Colonic mucosa (tissue), 4 donors: ENCODE measurements at regions not wholly inside any gene's neighbourhood (a gene's known extent, or its start where the extent isn't known, plus 50 kb on each side); places are given as distances from the start of the nearest gene placed in this dataset.

ENCODE experiments used
- DNase-seq: peaks from one replicate; pipeline ENCODE4 v3.0.0-alpha.2; 2020
- H3K27ac ChIP-seq: fragments of 200-600 bp; one replicate; pipeline ENCODE4 v1.8.0; 2021
- H3K27me3 ChIP-seq: fragments of 200-600 bp; one replicate; pipeline ENCODE4 v1.8.0; 2021
- H3K36me3 ChIP-seq: fragments of 200-600 bp; one replicate; pipeline ENCODE4 v1.8.0; 2021
- H3K4me1 ChIP-seq: fragments of 200-600 bp; one replicate; pipeline ENCODE4 v1.8.0; 2021; ENCODE audit warnings: mild to moderate bottlenecking
- H3K4me3 ChIP-seq: fragments of 200-600 bp; one replicate; pipeline ENCODE4 v1.8.0; 2021
- H3K9ac ChIP-seq, 2 donors: one replicate each; pipeline ENCODE4 v1.7.0; 2013; ENCODE audit warnings: control low read depth in 2 of 2, low read depth in 2 of 2, low read length in 2 of 2
- H3K9me3 ChIP-seq: fragments of 200-600 bp; one replicate; pipeline ENCODE4 v1.8.0; 2021
- intact Hi-C: fragments of 100-400 bp; cut with DNase I; formaldehyde crosslinking; loops from one replicate; pipeline ENCODE4 v1.14.1; 2022
- TF ChIP-seq, protein P1 (sequence below): fragments of 200-600 bp; IDR thresholded peaks from one replicate; pipeline ENCODE4 v1.8.0; 2022; ENCODE audit warnings: antibody characterized with exemption, mild to moderate bottlenecking
- donor health status: healthy.
- donor health status: DM: no; HTN: no; CAD: no.
- donor health status: DM: no; HTN: no; CAD: no.

DNA sequence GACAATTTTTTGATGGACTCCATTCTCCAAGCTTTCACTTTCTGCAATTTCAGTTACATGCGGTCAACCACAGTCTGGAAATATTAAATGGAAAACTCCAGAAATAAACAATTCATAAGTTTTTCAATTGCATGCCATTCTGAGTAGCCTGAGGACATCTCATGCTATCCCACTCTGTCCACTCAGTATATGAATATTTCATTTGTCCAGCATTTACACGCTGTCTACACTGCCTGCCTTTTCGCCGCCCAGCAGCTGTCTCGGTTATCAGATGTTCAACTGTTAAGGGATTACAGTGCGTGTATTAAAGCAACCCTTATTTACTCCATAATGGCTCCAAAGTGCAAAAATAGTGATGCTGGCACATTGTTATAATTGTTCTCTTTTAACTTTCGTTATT is 116.3 kb downstream of the ADSS2 start:
- DNase-seq, result no peak
- TF ChIP-seq, protein P1, sequence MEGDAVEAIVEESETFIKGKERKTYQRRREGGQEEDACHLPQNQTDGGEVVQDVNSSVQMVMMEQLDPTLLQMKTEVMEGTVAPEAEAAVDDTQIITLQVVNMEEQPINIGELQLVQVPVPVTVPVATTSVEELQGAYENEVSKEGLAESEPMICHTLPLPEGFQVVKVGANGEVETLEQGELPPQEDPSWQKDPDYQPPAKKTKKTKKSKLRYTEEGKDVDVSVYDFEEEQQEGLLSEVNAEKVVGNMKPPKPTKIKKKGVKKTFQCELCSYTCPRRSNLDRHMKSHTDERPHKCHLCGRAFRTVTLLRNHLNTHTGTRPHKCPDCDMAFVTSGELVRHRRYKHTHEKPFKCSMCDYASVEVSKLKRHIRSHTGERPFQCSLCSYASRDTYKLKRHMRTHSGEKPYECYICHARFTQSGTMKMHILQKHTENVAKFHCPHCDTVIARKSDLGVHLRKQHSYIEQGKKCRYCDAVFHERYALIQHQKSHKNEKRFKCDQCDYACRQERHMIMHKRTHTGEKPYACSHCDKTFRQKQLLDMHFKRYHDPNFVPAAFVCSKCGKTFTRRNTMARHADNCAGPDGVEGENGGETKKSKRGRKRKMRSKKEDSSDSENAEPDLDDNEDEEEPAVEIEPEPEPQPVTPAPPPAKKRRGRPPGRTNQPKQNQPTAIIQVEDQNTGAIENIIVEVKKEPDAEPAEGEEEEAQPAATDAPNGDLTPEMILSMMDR, result no peak
- Histone ChIP-seq H3K27ac (no peak overlapping the region), H3K9me3 (no peaks in the 10 kb centered on the region), H3K36me3 (no peaks in the 10 kb centered on the region), H3K4me3 (no peak overlapping the region), H3K27me3 (no peaks in the 10 kb centered on the region), H3K9ac (no peak overlapping the region), H3K4me1 (no peaks in the 10 kb centered on the region)
- intact Hi-C loops, result no loop called here

DNA sequence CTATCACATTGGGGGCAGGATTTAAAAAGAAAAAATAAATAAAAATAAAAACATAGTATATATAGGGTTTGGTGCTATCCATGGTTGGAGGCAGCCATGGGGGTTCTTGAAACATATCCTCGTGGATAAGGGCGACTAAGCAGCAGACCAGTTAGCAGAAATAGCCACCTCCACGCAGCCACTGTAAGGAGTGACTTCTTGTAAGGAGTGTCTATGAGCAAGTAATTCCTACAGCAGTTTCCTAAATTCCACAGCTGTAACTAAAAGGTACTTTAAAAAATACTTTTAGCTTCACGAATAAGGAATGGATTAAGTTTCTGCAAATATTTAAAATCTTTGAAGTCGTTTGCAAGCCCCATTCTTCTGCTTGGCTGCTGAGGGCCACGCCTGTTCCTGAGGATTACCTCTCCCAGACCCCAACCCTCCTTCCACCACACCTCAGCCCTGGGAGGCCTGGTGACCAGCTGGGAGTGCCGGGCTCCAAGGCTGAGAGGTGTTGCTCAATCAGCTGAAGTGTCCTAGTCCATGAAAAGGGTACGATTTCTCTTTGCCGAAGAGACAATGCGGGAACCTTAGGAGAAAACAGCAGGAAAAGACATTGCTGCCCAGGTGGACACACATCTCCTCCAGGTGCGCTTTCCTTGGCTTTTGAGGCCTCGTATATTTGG is 115.3 kb downstream of the ADSS2 start:
- Histone ChIP-seq H3K4me1 (no peaks in the 10 kb centered on the region), H3K27me3 (no peaks in the 10 kb centered on the region), H3K36me3 (no peaks in the 10 kb centered on the region), H3K9ac (no peak overlapping the region), H3K27ac (no peak overlapping the region), H3K9me3 (no peaks in the 10 kb centered on the region), H3K4me3 (no peak overlapping the region)
- intact Hi-C loops, result no loop called here
- DNase-seq, result no peak
- TF ChIP-seq, protein P1, result no peak

DNA sequence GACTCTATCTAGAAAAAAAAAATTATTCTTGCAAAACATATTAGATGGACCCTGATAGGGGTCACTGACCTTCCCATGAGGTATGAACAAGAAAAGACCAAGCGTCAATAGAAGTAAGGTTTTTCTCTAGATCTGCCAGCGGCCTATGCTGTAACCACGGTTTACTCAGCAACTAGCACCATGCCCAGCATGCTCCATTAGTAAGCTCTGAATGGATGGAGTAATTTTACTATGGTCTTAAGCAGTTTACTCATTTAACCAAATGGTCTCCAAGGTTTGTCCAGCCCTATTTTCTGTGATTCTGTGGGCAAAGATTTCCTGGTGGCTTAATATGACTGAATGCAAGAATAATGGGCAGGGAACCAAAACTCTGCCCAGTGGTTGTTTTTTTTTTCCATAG is 113.9 kb downstream of the ADSS2 start:
- no peaks in the 10 kb centered on the region for H3K27me3 ChIP-seq
- no peak overlapping the region for H3K27ac ChIP-seq
- H3K36me3 ChIP-seq, result no peaks in the 10 kb centered on the region
- DNase-seq, result no peak
- H3K4me1 ChIP-seq, result no peaks in the 10 kb centered on the region
- TF ChIP-seq, protein P1, result no peak
- H3K9ac ChIP-seq, result no peak overlapping the region
- intact Hi-C loops, result no loop called here
- no peak overlapping the region for H3K4me3 ChIP-seq
- H3K9me3 ChIP-seq, result no peaks in the 10 kb centered on the region

DNA sequence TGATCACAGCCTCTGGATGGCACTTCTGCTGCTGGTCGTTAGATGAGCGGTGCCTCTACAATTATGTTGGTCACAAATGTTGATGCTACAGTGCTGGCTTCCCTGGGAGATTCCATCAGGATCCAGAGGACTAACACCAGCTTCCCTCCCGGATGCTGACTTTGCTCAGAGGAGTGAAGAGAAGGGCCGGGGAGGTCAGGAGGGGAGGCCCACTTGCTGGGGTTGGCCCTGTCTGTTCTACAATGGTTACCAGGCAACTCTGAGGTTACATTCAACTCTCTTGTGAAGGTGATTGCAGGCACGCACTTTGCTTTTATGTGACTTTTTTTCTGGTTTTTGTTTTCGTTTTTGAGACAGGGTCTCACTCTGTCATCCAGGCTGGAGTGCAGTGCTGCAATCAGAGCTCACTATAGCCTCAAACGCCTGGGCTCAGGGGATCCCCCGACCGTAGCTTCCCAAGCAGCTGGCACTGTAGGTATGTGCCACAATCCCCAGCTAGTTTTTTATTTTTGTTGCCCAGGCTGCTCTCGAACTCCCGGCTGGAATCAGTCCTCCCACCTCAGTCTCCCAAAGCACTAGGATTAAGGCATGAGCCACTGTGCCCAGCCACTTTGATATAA is 112.5 kb downstream of the ADSS2 start:
- no peak overlapping the region for H3K4me3 ChIP-seq
- H3K9me3 ChIP-seq, result no peaks in the 10 kb centered on the region
- no peaks in the 10 kb centered on the region for H3K36me3 ChIP-seq
- H3K4me1 ChIP-seq, result no peaks in the 10 kb centered on the region
- no peak overlapping the region for H3K9ac ChIP-seq
- H3K27ac ChIP-seq, result no peak overlapping the region
- intact Hi-C loops, result no loop called here
- no peaks in the 10 kb centered on the region for H3K27me3 ChIP-seq
- DNase-seq, result no peak
- TF ChIP-seq, protein P1, result no peak

DNA sequence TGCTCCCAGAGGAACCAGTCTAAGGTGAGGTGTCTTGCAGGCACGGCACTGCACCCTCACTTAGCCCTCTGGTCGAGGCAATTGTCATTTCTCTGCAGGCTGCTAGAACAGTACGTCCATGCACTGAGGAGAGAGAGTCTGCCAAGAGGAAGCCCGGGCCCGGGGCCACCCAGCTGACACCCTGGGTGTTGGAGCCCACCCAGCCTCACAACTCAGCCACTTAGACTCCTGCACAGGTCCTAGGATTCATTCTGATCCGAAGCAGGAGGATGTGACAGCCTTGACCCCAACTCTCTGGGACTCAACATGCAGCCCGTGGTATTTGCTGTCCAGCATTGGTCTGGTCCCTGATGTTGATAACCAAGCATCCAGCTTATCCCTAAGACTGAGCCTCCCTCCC is 111.9 kb downstream of the ADSS2 start:
- Histone ChIP-seq H3K27me3 (no peaks in the 10 kb centered on the region), H3K9me3 (no peaks in the 10 kb centered on the region), H3K27ac (no peak overlapping the region), H3K36me3 (no peaks in the 10 kb centered on the region), H3K9ac (no peak overlapping the region), H3K4me1 (no peaks in the 10 kb centered on the region), H3K4me3 (no peak overlapping the region)
- intact Hi-C loops, result no loop called here
- TF ChIP-seq, protein P1, result no peak
- DNase-seq, result no peak
